Prostate gland (tissue), 2 donors: ENCODE measurements at regions not wholly inside any gene's neighbourhood (a gene's known extent, or its start where the extent isn't known, plus 50 kb on each side); places are given as distances from the start of the nearest gene placed in this dataset.

Experiments used
- POLR2A ChIP-seq: fragments of 450-650 bp; IDR thresholded peaks from one replicate; pipeline ENCODE4 v1.6.1; 2016; ENCODE audit warnings: antibody characterized with exemption, mild to moderate bottlenecking
- POLR2AphosphoS5 ChIP-seq: sonication (generic); formaldehyde crosslinking; IDR thresholded peaks from one replicate; pipeline ENCODE4 v1.6.1; 2017; ENCODE audit warnings: antibody characterized with exemption
- TF ChIP-seq, protein P1 (sequence below), 4 experiments: fragments of 200-600 bp in 2 of 4; fragments of 450-650 bp in 2 of 4; sonication (generic) in 2 of 4; IDR thresholded peaks; 1 replicate in 3 of 4; 2 replicates in 1 of 4; pipeline ENCODE4 v1.5.1; 2016 to 2019; ENCODE audit warnings: antibody characterized with exemption in 4 of 4, mild to moderate bottlenecking in 2 of 4, moderate library complexity in 2 of 4

DNA sequence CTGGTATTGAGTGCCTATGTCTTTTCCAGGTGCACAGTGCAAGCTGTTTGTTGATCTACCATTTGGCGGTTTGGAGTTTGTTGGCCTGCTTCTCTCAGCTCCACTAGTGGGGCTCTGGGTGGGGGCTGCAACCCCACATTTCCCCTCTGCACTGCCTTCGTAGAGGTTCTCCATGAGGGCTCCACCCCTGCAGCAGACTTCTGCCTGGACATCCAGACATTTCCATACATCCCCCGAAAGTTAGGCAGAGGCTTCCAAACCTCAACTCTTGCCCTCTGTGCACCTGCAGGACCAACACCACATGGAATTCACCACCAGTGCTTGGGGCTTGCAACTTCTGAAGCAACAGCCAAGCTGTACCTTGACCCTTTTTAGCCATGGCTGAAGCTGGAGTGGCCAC is 1024.1 kb downstream of the TMTC2 start:
- TF ChIP-seq, protein P1, sequence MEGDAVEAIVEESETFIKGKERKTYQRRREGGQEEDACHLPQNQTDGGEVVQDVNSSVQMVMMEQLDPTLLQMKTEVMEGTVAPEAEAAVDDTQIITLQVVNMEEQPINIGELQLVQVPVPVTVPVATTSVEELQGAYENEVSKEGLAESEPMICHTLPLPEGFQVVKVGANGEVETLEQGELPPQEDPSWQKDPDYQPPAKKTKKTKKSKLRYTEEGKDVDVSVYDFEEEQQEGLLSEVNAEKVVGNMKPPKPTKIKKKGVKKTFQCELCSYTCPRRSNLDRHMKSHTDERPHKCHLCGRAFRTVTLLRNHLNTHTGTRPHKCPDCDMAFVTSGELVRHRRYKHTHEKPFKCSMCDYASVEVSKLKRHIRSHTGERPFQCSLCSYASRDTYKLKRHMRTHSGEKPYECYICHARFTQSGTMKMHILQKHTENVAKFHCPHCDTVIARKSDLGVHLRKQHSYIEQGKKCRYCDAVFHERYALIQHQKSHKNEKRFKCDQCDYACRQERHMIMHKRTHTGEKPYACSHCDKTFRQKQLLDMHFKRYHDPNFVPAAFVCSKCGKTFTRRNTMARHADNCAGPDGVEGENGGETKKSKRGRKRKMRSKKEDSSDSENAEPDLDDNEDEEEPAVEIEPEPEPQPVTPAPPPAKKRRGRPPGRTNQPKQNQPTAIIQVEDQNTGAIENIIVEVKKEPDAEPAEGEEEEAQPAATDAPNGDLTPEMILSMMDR (IDR thresholded peaks at IDR 0.05): no peak
- TF ChIP-seq POLR2A: no peak
- TF ChIP-seq POLR2AphosphoS5: no peak
